GM18511 (cell line): ENCODE measurements at regions not wholly inside any gene's neighbourhood (a gene's known extent, or its start where the extent isn't known, plus 50 kb on each side); places are given as distances from the start of the nearest gene placed in this dataset.

Experiments used
- ATAC-seq: cut with Tn5 transposase; IDR thresholded peaks from one replicate; pipeline ENCODE4 v1.9.1; 2021; ENCODE audit warnings: mild to moderate bottlenecking, moderate library complexity; ENCODE audit not compliant: unreplicated experiment

DNA sequence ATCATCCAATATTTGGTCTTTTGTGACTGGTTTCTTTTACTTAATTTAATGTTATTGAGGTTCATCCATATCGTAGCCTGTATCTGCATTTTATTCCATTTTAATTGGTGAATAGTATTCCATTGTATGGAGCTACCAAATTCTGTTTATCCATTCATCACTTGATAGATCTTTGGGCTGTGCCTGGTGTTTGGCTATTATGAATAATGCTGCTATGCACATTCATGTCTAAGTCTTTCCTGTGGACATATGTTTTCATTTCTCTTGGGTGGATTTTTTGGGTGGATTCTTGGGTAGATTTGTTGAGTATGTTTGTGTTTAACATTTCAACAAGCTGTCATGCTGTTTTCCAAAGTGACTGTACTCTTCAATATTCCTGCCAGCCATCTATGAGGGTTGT, 52.5 kb upstream of the NEDD4L start:
- ATAC-seq, result no peak

DNA sequence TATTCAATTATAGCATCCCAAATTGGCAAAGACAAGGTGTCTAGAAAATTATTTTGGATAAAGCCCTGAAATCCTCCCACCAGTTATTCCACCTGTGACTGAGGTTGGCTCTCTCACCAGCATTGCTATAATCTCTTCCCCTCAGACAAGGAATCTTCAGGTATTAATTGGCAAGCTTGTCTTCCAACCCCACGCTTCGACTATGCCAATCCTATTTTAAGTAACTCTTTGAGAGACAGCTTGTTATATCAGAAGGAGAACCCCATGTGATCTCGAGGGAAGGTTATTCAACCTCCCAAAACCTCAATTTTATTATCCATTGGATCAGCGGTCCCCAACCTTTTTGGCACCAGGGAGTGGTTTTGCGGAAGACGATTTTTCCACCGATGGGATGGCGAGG, 54.5 kb upstream of the NEDD4L start:
- no peak for ATAC-seq

DNA sequence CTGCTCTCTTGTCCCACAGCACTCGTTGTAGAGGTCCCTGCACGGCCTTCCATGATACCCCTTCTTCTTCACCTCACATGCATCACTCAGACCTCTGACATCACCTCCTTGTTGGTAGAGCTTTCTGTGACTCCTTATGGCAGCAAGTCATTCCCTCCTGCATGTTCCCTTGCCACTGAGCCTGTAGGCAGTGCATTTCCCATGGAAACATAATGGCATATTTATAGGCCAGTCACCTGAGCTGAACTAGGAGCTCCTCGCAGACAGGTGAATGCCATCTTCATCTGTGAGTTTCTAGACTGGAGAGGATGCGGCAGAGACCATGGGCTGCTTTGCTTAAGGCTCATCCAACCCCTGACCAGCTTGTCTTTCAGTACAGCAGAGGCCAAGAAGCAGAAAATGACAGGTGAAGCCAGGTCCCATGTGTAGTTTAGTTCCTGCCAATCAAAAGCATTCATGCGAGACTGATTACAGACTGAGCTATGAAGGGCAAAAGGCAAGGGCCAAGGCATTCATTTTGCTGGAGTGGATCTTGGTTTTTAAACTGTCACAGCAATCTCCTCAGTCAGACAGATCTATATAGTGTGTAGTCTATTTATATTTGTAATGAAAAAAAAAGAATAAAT, 59.4 kb upstream of the NEDD4L start:
- ATAC-seq, result no peak

DNA sequence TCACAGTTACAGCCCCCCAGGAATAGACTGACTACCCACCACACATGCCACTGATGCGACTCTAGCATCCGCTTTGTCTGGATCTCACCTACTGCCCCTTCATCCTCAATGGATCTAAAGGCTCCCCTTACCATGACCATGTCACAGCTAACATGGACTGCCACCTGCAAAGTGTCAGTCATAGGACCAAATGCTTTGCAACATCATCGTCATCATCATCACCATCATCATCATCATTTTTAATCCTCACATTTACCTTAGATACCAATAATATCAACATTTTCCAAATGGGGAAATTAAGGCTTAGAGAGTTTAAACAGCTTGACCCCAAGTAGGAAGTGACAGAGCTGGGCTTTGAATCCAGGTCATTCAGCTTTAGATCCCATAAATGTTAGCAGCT, 60.1 kb upstream of the NEDD4L start:
- no peak for ATAC-seq

DNA sequence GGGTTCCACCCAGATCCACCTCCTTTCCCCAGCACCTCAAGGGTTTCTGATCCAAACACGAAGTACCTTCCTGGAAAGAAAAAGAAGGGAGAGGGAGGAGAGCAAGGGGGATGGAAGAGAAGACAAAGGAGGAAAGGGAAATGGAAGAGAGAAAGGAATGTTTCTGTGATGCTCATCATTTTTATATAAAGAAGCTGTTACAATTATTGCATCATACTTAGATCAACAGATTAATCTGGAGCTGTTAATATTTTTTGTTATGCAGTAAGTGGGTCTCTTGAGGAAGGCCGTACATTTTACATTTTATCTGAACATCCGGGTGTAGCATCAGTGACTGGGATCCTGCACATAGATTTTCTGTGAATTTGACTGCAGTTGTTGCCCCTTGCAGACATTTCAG, 60.6 kb upstream of the NEDD4L start:
- ATAC-seq, result no peak

DNA sequence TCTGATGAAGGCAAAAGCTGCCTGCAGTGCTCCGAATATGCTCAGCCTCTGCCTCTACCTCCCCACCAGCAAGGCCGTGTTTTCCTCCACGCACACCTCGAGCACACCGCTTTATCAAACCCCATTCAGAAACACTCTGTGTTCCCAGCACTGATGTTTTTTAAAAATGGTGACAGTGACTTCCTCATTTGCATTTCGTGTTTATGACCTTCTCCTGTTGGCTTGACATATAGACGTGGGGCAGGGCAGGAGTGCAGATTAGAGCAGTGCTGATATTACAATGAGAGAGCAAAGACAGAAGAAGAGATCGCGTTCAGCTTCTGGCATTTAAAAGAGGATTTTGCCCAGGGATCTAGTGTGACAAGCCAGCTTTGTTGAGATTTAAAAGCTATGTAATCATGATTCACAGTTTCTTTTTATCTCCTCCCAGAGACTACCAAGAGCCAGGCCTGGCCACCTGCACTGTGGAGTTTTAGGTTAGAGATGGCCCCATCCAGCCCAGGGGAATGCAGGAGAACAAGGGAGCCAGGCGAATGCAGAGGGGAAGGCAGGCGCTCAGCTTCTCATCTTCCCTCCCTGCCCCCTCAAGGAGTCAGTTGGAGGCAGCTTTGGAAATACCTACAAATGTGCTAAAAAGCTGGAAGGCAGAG, 61.5 kb upstream of the NEDD4L start:
- ATAC-seq, result no peak

DNA sequence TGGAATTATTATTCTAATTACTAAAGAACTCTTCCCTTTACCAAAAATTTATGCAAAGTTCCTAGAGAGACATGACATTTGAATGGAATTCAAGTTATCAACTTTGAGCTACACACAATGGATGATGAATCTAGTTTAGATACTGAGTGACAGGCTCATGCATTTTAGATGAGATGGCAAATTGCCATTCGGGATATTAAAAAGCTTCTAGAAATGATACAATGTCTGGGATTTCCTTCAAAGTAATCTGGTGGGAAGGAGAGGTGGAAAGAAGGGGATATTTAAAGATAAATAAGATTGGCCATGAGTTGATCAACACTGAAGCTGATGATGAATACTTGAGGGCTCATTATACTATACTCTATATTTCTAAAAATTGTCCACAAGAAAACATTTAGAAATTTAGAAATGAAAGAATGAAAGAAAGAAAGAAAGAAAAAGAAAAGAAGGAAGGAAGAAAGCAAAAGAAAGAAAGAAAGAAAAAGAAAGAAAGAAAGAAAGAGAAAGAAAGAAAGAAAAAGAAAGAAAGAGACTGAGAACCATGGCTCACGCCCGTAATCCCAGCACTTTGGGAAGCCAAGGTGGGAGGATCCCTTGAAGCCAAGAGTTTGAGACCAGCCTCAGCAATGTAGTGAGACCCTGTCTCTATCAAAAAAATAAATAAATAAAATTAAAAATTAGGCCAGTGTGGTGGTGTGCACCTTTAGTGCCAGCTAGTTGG, 62.6 kb upstream of the NEDD4L start:
- ATAC-seq, result no peak

DNA sequence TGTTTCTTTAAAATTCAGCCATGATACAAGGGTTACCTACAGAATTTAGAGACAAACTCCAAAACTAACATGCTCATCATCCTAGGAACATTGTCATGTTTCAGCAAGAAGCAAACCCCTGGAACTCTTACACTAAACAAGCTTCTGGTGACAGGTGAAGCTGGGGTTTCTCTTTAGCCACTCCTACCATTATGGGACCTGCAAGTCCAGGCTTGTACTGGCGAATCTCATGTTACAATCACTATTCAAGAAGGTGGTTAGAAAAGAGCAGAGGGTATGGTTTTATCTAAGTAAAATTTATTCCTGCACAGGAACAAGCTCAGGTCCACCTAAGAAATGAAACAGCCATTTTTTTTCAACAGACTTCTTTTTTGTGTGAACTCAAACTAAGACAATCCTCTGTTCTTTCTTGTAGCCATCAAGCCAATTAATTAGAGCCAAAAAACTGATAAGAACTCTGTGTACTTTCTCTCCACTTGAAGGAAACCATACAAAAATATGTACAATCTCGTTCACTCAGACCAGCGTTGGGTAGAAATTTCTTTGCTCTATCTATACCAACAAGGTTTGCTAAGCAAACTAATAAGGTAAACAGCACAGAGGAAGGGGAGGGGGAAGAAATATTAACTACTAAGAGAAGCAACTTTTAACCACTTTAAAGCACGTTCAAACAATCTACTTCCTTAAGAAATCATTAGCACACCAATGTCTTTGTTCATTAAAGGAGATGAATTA, 63.3 kb upstream of the NEDD4L start:
- no peak for ATAC-seq

DNA sequence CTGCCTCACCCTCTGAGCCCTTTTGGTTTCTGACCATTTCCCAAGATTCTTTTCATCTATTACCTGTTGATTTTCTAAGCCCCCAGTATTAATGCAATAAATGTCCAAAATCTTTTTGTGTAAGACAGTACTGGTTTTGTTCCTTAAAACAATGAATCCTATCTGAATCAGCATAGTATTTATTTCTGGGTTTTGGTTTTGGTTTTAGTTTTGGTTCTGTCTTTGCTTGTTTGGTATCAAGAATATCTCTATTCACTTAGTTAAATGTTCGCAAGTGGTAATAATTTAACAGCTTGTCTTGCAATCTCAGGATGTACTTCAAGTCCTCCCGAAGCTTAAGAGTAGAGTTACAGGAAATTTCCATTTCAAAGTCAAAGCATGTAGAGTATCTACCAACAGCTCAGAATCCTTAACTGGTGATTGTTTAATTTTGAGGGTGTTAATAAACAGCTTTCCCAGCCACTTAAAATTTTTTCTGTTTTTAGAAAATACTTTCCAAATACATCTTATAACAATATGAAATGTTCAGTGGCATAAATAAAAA, 67.7 kb upstream of the NEDD4L start:
- peak; percentile 57 for ATAC-seq

DNA sequence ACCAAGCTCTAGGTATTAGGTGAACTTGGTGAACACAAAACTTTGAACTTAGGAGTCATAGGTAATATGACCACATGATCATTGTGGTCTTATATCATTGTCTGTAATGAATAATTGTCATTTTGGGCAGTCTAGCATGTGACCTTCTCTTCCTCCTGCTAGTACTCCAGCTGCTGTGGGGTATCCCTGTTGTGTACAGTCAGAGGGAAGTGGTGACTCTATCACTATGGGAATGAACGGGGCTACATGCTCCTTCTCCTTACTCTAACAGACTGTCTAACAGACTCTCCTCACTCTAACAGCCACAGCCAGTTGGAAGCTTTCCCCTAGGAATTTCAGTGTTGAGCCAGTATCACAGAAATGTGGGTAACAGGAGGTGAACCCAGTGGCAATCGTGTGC, 68.2 kb upstream of the NEDD4L start:
- ATAC-seq, result peak; percentile 24

DNA sequence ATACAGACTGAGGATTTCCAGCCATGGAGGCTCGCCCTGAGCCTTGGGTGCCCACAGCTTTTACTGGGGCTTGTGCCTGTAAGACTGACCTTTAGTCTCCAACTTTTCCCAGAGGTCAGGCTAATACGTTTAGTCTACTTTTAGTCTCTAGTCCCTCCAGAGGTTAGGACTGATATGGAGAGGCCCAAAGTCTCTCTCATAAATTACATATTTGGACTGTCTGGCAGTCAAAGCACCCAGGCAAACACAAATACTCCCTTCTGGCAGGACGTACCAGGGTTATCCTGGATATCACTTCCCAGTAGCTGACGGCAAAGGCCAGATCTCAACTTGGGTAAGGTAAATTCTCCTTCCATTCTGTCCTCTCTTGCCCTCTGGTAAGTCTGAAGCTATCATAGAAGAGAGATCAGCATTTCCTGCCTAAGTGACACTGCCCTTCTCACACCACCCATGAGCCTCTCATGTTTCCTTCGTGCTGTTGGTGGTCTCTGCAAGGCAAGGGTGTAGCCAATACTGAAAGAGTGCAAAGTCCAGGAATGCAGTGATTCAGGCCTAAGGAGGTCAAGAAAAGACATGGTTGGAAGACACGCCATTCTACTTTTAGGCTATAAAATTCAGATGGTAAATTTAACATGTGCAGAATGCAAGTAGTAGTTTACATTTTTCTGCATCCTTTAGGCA, 69.3 kb upstream of the NEDD4L start:
- ATAC-seq, result no peak

DNA sequence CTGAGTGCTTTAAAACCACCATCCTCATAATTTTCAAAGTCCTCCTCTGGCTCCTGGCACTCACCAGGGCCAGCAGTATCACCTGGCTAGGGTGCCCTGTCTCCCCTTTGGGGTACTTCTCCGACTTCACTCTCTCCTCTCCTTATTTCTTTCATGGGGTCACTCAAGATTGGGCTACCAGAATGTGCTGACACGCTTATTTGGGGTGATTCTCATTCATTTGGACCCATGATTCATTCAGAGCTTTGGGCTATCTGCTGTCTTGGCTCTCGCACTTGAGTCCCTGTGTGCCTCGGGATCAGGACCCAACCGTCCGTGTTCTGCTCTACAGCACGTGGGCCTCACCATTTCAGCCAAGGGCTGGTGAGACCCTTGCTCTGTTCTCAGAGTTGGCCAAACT, 70.1 kb upstream of the NEDD4L start:
- ATAC-seq, result no peak

DNA sequence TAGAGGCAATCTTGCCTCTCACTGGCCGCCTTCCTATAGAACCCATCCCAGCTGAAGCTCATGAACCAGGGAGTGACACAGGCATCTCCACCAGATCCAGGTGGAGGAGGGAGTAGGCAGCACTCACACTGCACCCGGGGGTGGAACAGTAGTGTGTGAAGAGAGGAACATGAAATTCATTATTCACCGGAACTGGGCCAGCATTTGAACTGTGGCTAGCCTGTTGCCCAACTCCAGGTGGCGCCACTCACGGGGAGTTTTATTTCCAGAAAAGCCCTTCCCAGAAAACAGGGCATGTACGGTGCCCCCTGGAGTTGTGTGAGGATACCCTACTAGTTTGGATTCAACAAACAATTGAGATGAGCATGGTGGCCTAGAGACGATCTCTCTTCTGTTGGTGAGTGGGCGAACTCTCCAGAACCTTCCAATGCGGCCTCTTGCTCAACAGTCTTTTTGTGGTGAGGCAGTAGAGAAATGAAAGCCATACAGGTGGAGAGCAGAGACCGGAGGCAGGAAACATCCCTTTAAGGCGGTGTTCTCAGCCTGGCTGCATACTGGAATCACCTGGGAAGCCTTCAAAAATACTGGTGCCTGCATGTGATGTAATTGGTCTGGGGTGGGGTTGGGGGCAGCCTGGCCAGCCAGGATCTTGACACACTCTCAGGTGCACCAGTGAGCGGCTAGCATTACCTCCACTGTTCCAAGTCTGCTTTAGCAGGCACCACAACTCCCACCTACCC, 73.5 kb upstream of the NEDD4L start:
- no peak for ATAC-seq

DNA sequence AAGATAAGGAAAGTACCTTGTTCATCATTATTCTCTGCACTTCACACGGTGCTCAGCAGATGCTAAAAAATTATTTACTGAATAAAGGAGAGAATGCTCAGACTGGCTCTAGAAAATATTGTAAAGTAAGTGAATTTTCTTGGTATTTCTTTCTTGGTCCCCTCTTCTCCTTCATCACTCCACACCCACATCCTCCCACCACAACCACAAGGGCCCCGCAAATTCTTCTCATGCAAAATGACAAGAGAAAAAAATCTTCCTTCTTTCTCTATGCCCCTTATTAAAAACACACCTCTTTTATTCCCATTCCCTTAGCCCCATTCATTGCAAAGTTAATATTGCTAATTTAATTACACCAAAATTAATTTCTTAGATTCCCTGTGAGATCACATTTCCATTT, 74.2 kb upstream of the NEDD4L start:
- ATAC-seq, result no peak

DNA sequence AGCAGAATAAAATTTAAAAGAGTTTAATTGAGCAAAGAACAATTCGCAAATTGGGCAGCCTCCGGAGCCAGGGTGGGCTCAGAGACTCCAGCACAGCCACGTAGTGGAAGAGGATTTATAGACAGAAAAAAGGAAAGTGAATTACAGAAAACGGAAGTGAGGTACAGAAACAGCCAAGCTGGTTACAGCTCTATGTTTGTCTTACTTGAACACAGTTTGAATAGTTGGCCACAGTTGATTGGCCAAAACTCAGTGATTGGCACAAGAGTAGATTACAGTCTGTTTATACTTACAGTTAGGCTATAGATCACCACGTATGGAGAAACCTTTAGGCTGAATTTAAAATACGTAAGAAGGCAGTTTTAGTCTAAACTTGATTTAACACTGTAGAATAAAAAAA, 78.8 kb upstream of the NEDD4L start:
- no peak for ATAC-seq

DNA sequence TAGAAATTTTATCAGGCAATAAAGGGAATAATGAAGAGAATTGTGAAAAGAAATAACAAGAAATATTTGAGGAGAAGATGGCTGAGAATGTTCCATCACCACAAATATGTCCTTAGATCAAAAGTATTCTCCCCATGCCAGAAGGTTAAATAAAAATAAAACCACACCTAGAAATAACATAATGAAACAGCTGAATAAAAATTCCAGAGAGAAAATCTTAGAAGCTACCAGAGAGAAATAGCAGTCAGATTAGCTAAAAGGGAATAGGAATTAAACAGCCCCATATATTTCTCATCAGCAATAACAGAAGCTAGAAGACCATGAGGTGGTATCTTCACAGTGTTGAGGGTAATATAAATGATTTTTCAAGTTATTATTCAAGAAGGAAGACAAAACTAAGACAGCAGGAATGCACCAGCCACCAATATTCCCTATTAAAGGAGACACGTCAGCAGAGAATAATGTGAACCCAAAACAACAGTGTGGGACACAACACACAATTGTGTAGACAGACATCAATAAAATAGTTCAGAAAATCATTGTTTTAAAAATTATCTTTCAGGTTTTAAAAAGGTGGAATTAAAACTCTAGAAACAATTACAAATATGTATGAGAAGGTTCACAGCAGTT, 82.0 kb upstream of the NEDD4L start:
- ATAC-seq, result no peak

DNA sequence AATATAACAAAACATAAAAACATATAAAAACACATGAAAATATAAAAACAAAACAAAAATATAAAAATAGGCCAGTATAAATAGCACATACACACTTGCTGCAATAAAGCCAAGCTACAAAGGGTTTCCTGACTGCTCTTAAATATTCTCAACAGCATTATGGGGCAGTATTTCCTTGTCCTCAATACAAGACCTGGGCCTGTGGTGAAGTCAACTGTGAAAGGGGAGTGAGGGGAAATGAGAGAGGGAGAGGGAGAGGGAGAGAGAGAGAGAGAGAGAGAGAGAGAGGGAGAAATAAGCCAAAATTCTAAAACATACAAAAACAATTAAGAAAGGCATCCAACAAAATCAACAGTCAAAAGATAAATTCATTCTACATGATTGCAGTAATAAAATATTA, 82.6 kb upstream of the NEDD4L start:
- ATAC-seq, result no peak

DNA sequence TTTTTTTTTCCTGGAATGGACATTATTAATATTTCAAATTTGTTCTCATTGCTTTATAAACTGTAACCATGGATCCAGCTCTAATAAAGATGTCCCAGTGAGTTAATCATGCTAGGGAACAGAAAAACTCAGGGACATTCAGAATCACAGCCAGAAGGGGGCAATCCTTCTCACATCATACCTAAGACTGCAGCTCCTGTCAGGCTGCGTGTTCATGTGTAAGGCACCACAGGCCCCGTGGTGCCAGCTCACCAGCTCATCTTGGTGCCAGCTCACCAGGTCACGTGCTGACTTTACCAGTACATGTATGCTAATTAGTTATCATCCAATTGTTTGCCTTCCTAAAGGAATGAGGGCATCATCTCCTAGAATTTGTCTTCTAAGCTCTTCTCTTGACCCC, 84.7 kb upstream of the NEDD4L start:
- no peak for ATAC-seq

DNA sequence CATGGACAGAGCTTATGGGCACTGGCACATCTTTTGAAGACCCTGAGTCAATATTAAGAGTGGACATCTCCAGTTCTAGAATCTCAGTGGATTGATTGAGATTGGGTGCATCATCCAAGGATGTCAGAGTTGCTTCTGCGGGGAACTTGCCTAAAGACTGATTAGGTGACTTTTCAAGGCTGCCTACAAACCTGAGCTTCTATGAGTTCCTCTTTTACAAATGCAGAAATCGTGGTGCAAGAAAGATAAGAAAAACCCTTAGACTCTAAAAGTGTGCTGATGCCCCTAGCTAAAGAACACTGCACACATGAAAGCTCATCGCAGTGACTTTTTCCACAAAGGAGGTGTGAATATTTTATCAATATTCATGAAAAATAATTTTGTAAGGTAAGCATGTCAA, 86.8 kb upstream of the NEDD4L start:
- ATAC-seq, result no peak

DNA sequence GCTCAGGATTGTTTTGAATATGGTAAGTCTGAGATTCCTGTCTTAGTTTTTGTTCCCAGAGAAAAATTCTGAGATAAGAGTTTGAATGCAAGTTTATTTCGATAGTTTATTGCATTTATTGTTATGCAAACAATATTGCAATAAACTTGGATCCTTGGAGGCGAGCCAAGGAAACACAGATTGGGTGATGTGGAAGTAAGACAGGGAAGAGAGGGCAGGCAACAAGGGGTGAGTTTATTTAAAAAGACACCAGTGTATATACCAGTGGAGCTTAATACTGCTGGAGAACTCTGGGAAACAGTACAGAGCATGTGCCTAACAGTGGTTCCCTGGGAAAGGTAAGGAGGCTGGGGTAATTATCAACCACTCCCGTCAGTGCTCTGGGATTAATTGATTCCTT, 87.5 kb upstream of the NEDD4L start:
- no peak for ATAC-seq
